22Rv1 (cell line): ENCODE measurements at regions not wholly inside any gene's neighbourhood (a gene's known extent, or its start where the extent isn't known, plus 50 kb on each side); places are given as distances from the start of the nearest gene placed in this dataset.

ENCODE experiments used
- H3K27ac ChIP-seq: fragments of 450-650 bp; 2 replicates; pipeline ENCODE4 v1.5.1; 2017
- CTCF ChIP-seq: fragments of 450-650 bp; IDR thresholded peaks from 2 replicates; pipeline ENCODE4 v1.5.1; 2017; ENCODE audit warnings: mild to moderate bottlenecking
- ZFX ChIP-seq: fragments of 450-650 bp; IDR thresholded peaks from 2 replicates; pipeline ENCODE4 v1.6.1; 2017; ENCODE audit warnings: antibody characterized with exemption, borderline replicate concordance

DNA sequence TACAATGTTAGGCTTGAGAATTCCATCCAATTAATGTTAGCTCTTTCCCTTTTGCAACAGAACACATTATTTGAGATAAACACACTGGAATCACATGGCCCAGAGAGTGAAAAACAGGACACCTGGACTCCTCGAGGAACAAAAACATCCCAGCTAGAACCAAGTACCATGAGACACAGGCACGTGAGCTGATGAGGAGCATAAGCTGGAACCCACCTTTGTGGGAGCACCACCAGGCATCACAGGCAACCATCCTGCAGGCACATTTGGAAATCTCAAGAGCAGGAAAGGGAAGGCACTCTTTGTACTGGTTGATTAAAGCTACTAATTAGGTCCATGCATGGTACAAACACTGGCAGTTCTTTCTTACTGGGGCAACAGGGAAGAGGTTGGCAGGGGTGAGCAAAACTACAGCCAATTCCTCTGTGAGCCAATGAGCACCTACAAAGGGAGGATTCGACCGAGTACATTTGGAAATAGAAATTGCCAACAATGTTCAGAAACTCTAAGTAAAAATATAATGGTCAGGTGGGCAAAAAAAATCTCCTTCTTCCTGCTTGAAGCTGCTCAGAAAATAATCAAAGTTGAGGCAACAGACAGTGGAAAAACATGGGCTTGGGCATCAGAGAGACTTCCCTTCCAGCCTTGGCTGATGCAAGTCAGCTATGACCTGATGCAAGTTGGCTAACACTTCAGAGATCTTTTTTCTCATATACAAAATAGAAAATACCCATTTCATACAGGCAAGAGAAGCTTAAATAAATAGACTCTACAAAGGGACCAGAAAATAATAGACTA lies 216.7 kb downstream of the NUAK1 start:
- TF ChIP-seq CTCF = no peak
- TF ChIP-seq ZFX = no peak
- H3K27ac ChIP-seq = no peak overlapping the region

DNA sequence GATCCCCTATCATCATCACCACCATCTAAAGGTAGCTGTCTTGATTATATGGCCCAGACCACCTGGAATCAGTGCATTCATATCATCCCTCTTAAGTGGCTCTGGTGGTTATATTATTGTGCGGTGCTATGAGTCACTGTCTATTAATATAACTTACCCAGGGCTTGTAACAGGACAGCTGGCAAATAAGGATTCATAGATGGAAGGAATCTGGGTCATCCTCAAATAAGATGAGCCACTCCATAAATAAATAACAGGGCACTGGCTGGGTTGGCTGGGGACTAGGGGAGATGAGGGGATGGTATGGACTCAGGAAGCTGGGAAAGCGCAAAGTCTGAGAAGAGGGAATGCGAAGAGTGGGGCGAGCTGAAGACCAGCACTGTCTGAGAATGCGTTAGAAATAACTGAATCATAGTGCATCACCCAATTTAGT lies 216.1 kb downstream of the NUAK1 start:
- no peak overlapping the region for H3K27ac ChIP-seq
- TF ChIP-seq ZFX (no peak), CTCF (no peak)

- no peak overlapping the region for H3K27ac ChIP-seq
- TF ChIP-seq CTCF (no peak), ZFX (no peak)
These were observed 214.1 kb downstream of the NUAK1 start for GRCh38 chr12:105924526-105925208.

DNA sequence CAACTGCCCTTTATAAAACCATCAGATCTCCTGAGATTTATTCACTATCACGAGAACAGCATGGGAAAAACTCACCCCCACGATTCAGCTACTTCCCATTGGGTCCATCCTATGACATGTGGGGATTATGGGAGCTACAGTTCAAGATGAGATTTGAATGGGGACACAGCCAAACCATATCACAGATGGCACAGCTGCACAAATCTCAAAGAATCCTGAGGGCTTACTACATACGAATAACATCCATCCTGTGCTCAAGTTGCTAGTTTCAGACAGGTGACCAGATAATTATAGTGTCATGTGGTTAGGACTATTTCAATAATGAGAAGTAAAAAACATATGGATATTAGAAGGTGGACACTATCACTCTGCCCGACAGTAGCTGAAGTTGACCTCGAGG lies 211.2 kb downstream of the NUAK1 start:
- no peak for TF ChIP-seq CTCF
- TF ChIP-seq ZFX = no peak
- no peak overlapping the region for H3K27ac ChIP-seq

GRCh38 chr12:105928436-105928835 lies 210.3 kb downstream of the NUAK1 start:
- H3K27ac ChIP-seq = no peak overlapping the region
- TF ChIP-seq ZFX (no peak), CTCF (no peak)

GRCh38 chr12:105929192-105929591 lies 209.6 kb downstream of the NUAK1 start:
- H3K27ac ChIP-seq = no peak overlapping the region
- TF ChIP-seq ZFX (no peak), CTCF (no peak)
